D721Med (cell line): ENCODE measurements at regions not wholly inside any gene's neighbourhood (a gene's known extent, or its start where the extent isn't known, plus 50 kb on each side); places are given as distances from the start of the nearest gene placed in this dataset.

ENCODE experiments used
- DNase-seq: peaks from one replicate; pipeline ENCODE4 v3.0.0; 2011; ENCODE audit warnings: low spot score; ENCODE audit not compliant: insufficient read length
- FAIRE-seq: peaks from 2 replicates; lab custom pipeline; 2011; peaks lifted over from hg19 to GRCh38; lab: Jason Lieb, UNC
- CTCF ChIP-seq: IDR thresholded peaks from 2 replicates; pipeline ENCODE4 v1.5.1; 2012; ENCODE audit warnings: mild to moderate bottlenecking, control low read depth; ENCODE audit not compliant: insufficient read depth; ENCODE audit errors: missing control alignments

GRCh38 chr5:166551384-166551783, 1740.1 kb upstream of the WWC1 start:
- TF ChIP-seq CTCF: no peak
- FAIRE-seq (no peak), DNase-seq (no peak)

- no peak for DNase-seq
- no peak for TF ChIP-seq CTCF
- no peak for FAIRE-seq
Measured at GRCh38 chr5:166553778-166554177, 1737.7 kb upstream of the WWC1 start.

GRCh38 chr5:166561759-166562158, 1729.7 kb upstream of the WWC1 start:
- TF ChIP-seq CTCF: no peak
- DNase-seq: no peak
- peak; percentile 29 for FAIRE-seq

- TF ChIP-seq CTCF: no peak
- no peak for DNase-seq
- no peak for FAIRE-seq
Measured at GRCh38 chr5:166562246-166562645, 1729.2 kb upstream of the WWC1 start.

GRCh38 chr5:166566725-166567124, 1724.7 kb upstream of the WWC1 start:
- FAIRE-seq (no peak), DNase-seq (no peak)
- no peak for TF ChIP-seq CTCF

- DNase-seq (no peak), FAIRE-seq (no peak)
- TF ChIP-seq CTCF: no peak
Measured at GRCh38 chr5:166570865-166571264, 1720.6 kb upstream of the WWC1 start.

GRCh38 chr5:166571668-166572067, 1719.8 kb upstream of the WWC1 start:
- TF ChIP-seq CTCF: no peak
- FAIRE-seq: no peak
- DNase-seq: no peak
